HCEC 1CT (cell line): ENCODE measurements at regions not wholly inside any gene's neighbourhood (a gene's known extent, or its start where the extent isn't known, plus 50 kb on each side); places are given as distances from the start of the nearest gene placed in this dataset.
"Not testable (repeated sequence)": the region's sequence is repeated elsewhere in the genome, so short reads cannot be mapped to it uniquely, and the experiment has no call there.

ENCODE experiments used
- DNase-seq: peaks from one replicate; pipeline ENCODE4 v3.0.0-alpha.2; 2017

- no peak for DNase-seq
Measured at GRCh38 chr5:62956597-62956996, 378.0 kb downstream of the LRRC70 start.

GRCh38 chr5:62954578-62954977, 376.0 kb downstream of the LRRC70 start:
- no peak for DNase-seq

GRCh38 chr5:62948301-62948700, 369.7 kb downstream of the LRRC70 start:
- DNase-seq = no peak

DNA sequence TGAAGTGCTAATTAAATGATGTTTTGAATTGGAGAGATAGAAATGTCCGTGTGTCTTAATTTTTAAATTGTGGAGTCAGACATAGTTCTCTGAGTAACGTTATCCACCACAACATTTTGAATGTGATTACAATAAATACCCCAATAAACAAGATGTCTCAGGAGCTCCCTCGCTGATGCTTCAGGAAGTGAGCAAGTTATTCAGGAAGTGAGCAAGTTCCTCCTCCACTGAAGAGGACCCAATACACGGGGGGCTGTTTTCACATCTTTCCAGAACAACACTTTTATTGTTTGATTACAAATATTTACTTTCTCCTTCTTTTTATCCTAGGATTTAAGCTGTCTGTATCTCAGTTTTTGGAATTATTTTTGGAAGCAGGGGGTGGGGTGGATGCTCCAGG, 363.8 kb downstream of the LRRC70 start:
- DNase-seq = no peak

GRCh38 chr5:62938927-62939326, 360.3 kb downstream of the LRRC70 start:
- DNase-seq = no peak

GRCh38 chr5:62937661-62938558, 359.3 kb downstream of the LRRC70 start:
- no peak for DNase-seq

- DNase-seq = no peak
Measured at GRCh38 chr5:62935660-62936059, 357.0 kb downstream of the LRRC70 start.

DNA sequence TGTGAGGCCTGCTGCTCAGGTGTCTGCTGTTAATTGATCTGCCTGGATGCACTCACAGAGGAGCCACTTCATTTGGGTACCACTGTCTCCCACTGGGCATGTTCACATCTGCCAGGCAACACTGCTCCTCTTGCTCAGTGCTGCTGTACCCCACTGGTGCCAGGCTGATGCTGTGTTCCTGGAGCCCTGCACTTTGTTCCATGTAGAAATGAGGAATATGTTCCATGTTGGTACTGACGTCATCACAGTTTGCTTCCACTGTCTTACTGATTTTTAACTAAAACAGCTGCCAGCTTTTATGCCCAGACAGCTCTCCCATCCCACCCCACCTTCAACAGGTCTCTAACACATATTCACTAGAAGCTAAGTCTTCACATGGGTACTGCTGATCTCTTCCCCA, 355.7 kb downstream of the LRRC70 start:
- DNase-seq = no peak

DNA sequence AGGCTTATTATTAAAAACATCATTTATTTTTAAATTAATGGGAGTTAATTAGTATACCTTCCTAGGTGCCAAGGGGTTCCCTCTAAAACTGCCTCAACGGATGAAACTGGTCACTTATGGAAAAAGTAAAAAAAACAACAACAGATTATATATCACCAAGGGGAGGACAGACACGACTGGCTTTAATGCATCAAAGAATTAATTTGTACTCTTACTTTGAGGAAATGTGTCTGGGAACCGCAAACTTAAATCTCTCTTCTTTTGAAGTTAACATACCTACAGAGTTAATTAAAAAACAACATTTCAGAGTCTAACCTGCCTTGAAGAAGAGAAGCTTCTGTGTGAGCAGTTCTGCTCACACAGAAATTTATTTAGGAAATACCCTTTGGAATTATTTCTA, 354.6 kb downstream of the LRRC70 start:
- DNase-seq = no peak

DNA sequence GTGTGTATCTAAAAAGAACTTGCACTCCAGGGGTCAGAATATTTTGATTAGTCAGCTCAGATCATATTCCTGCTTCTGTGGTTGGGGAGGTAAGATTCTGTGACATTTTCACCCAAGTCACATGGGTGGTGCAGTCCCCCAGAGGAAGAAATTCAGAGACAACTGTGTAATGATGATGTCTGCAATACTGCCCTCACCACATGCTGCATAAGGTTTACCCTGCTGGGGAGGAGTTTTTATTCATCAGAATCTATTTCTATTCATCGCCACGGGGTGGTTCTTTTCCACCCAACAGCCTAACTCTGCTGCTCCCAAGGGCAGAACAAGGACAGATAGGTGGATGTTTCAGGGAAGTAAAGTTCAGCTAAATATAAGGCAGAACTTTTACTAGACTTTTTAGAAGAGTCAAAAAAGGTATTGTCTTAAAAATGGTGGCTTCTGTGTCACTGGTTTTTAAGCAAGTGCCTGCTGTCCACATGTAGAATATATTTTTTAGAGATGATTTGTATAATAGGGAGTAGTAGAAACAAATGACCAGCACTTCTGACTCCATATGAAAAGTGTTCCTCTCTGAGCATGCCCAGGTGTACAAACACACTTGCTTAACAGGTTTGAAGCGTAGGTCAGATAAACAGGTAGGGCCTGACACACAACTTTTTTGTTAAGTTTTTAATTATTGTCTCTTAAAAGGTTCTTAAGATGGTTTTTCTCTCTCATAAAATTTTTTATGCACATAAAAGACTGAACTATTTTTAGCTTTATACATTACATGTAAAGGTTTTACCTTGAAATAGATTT, 352.7 kb downstream of the LRRC70 start:
- no peak for DNase-seq

- no peak for DNase-seq
Measured at GRCh38 chr5:62922191-62922590, 343.6 kb downstream of the LRRC70 start.

GRCh38 chr5:62920856-62921255, 342.2 kb downstream of the LRRC70 start:
- DNase-seq = no peak

GRCh38 chr5:62909326-62909725, 330.7 kb downstream of the LRRC70 start:
- no peak for DNase-seq

DNA sequence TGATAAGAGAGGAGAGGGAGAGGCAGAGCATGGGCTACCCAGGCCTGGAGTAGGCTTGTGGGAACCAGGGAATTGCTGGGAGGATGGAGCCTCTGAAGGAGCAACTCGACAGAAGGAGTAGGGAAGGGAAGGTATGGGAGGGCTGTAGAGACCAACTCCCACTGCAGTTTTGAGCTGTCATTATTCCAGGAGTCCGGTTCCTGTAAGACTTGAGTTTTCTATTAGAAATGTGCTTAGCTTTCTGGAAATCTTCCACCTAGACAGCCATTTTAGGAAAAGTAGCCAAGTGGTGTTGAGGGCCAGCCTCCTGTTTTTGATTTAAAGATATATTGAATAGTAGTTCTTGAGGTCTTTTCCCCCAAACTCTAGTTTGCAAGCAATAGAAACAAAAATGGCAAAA, 323.5 kb downstream of the LRRC70 start:
- no peak for DNase-seq

DNA sequence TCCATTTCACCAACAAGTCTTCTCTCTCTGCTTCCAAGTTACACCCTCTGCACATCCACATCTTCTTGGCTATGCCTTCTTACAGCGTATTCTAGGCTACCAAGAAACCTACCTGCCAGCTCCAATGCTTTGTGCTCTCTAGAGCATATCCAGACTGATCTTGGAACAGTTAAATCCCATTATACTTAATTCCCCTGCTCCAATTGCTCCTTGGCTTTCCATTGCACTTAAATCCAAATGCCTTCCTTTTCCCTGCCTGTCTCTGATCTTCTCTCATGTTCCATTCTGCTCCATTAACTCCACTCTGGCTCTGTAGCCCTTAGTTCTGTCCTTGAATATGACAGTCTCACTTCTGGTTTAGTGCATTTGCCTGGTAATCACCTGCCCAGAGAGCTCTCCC, 322.4 kb downstream of the LRRC70 start:
- DNase-seq = no peak

DNA sequence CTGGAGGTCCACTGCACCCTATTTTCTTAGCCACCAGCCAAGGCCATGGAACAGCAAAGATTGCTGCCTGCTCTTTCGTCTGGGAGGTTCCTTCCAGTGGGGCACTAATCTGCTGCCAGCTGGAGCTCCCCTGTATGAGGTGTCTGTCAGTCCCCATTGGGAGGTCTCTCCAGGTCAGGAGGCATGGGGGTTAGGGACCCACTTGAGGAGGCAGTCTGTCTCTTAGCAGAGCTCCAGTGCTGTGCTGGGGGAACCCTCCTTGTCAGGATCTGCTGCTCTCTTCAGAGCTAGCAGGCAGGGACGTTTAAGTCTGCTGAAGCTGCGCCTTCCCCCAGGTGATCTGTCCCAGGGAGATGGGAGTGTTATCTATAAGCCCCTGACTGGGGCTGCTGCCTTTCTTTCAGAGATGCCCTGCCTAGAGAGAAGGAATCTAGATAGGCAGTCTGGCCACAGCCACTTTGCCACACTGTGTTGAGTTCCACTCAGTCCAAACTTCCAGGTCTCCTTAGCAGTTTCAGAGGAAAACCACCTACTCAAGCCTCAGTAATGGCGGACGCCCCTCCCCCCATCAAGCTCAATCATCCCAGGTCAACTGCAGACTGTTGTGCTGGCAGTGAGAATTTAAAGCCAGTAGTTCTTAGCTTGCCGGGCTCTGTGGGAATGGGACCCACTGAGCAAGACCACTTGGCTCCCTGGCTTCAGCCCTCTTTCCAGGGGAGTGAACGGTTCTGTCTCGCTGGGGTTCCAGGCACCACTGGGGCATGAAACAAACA, 317.7 kb downstream of the LRRC70 start:
- no peak for DNase-seq

DNA sequence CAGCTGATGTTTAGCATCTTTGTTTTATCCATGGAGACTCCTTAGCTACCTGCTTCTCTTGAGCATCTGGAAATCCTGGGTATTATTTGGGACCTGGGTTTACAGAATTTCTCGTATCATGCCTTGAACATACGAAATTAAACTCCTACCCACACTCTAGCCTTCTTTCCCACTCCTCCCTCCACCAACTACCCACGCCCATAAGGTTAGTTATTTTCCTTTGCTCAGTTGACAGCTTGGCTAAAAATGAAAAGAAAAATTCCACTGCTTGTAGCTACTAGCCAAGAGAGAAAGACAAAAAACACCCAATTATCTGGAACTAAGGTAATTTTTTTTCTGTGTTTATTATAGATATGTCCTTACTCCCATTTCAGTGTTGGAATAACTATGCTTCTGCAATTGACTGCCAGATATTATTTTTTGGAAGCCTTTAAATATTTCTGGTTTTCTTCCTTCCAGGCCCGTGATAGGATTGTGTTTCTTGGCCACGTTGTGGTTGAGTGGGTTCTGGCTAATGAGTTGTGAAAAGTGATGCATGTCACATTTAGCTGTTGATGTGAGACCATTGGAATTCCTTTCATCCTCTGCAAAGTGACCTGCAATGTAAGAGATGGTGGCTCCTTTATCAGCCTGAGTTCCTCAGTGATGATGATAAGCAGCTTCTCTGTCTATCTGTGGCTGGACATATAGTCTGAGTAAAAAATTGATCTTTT, 308.1 kb downstream of the LRRC70 start:
- no peak for DNase-seq

- not testable (repeated sequence) for DNase-seq
Measured at GRCh38 chr5:62837330-62837729, 258.7 kb downstream of the LRRC70 start.

- DNase-seq = no peak
Measured at GRCh38 chr5:62829604-62829986, 251.0 kb downstream of the LRRC70 start.

DNA sequence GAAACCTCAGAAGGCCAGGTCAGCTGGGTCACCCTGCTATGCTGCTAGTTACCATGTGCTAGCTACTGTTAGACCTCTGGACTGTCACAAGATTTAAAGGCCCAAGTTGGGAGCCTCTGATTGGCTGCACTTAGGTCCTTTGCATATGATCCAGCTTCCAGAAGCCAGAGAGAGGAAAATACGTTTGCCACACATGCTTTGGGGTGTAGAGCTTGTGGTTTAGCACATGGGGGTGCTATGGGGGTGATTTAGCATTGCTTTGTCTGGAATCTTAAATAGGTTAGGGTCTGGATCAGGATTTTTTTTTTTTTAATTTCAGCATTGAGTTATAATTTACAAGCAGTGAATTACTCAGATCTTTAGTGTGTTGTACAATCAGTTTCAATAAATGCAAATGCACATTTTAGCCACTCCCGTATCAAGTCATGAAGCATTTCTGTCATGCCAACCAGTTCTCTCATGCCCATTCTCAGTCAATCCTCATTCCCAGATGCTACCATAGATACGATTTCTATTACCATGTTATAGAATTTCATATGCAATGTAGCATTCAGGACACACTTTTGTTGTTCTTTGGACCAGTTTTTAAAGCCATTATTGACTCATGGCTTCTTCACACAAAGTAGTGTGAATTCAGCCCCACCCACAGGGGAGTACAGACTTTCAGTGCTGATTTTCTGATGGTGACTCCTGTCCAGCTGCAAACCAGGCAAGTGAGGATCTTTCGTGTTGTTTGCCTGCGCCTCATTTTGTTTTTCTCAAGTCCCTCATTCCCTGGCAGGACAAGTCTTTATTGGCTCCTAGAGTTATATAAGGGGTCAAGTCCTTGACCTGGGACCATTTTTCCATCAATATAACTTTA, 250.4 kb downstream of the LRRC70 start:
- DNase-seq = no peak

DNA sequence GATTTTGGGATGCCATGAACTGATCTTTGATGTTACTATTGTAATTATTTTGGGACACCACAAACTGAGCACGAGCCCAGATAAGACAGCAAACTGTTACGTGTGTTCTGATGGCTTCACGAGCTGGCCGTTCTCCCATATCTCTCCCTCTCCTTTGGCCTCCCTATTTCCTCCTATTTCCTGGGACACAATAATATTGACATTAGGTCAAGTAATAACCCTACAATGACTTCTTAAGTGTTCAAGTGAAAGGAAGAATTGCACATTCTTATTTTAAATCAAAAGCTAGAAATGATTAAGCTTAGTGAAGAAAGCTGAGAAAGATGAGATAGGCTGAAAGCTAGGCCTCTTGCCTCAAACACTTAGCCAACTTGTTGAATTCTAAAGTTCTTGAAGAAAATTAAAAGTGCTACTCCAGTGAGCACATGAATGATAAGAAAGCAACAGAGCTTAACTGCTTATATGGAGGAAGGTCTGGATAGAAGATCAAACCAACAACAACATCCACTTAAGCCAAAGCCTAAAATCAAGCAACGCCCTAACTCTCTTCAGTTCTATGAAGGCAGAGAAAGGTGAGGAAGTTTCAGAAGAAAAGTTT, 247.1 kb downstream of the LRRC70 start:
- DNase-seq = no peak
